ENCODE measurements at regions not wholly inside any gene's neighbourhood (a gene's known extent, or its start where the extent isn't known, plus 50 kb on each side); places are given as distances from the start of the nearest gene placed in this dataset.

GRCh38 chr9:93801120-93801519, 154.0 kb downstream of the BARX1 start:
- Histone ChIP-seq H3K27me3 (no peaks in the 10 kb centered on the region), H3K36me3 (no peaks in the 10 kb centered on the region), H3K9me3 (peaks cover 0 to 3% (median 0%) of the 10 kb centered on the region in 4 donors), H3K4me1 (no peaks in the 10 kb centered on the region), H3K4me3 (no peak overlapping the region), H3K27ac (no peak overlapping the region)
- peak in 1 of 2 donors; percentile 12 for DNase-seq
- WGBS, 2 donors, result 63% methylated on average over 4 of the region's 4 CpGs; no CpG with 5 or more reads in 1 of the 2 donors
- TF ChIP-seq POLR2AphosphoS5 (IDR thresholded peaks at IDR 0.05) (no peak), POLR2A (IDR thresholded peaks at IDR 0.05) (no peak), CTCF (IDR thresholded peaks at IDR 0.05) (no peak), EP300 (IDR thresholded peaks at IDR 0.05) (no peak)
- no peak for ATAC-seq (ENCODE audit: low FRiP score in 2 of 2)

- Histone ChIP-seq H3K27me3 (no peaks in the 10 kb centered on the region), H3K27ac (no peak overlapping the region), H3K36me3 (no peaks in the 10 kb centered on the region), H3K4me1 (no peaks in the 10 kb centered on the region), H3K9me3 (peaks cover 0 to 4% (median 0%) of the 10 kb centered on the region in 4 donors), H3K4me3 (no peak overlapping the region)
- no peak for TF ChIP-seq CTCF (IDR thresholded peaks at IDR 0.05)
- no peak for TF ChIP-seq EP300 (IDR thresholded peaks at IDR 0.05)
- no peak for TF ChIP-seq POLR2A (IDR thresholded peaks at IDR 0.05)
- TF ChIP-seq POLR2AphosphoS5 (IDR thresholded peaks at IDR 0.05), result no peak
- ATAC-seq (ENCODE audit: low FRiP score in 2 of 2) (no peak), DNase-seq (no peak)
- 92 to 100% methylated on average over 1 of the region's 1 CpG for WGBS, 2 donors
These were observed 162.8 kb downstream of the BARX1 start for GRCh38 chr9:93792358-93792757.

- TF ChIP-seq EP300 (IDR thresholded peaks at IDR 0.05), result no peak
- TF ChIP-seq CTCF (IDR thresholded peaks at IDR 0.05), result no peak
- no peak for TF ChIP-seq POLR2AphosphoS5 (IDR thresholded peaks at IDR 0.05)
- TF ChIP-seq POLR2A (IDR thresholded peaks at IDR 0.05), result no peak
- Histone ChIP-seq H3K4me3 (no peak overlapping the region), H3K27ac (no peak overlapping the region), H3K9me3 (peaks cover 0 to 4% (median 1%) of the 10 kb centered on the region in 4 donors), H3K4me1 (no peaks in the 10 kb centered on the region), H3K36me3 (no peaks in the 10 kb centered on the region), H3K27me3 (no peaks in the 10 kb centered on the region)
- WGBS, 2 donors, result 84 to 86% methylated on average over 2 of the region's 2 CpGs
- DNase-seq (no peak), ATAC-seq (ENCODE audit: low FRiP score in 2 of 2) (no peak)
These were observed 169.0 kb downstream of the BARX1 start for GRCh38 chr9:93786204-93786603.

DNA sequence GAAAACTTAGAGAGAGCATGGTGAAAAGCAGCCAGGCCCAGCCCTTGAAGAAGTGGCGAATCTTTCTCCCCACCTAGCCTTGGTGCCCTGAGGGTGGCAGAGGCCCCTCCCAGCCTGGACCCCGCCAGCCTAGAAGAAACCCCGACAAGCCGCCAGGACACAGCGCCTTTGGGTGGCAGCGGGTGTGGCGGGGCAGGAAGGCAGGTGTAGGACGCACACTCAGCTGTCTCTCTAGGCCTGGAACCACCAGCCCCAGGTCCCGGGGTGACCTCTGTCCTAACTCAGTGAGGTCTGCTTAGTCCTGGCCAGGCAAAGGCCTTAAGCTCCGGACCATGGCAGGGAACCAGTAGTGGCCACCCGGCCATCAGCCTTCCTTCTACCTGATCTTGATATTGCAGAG, 178.3 kb downstream of the BARX1 start:
- no peak overlapping the region for H3K27ac ChIP-seq
- TF ChIP-seq POLR2A (IDR thresholded peaks at IDR 0.05) (no peak), EP300 (IDR thresholded peaks at IDR 0.05) (no peak), CTCF (IDR thresholded peaks at IDR 0.05) (no peak), POLR2AphosphoS5 (IDR thresholded peaks at IDR 0.05) (no peak)
- ATAC-seq (ENCODE audit: low FRiP score in 2 of 2) (no peak), DNase-seq (peak in 1 of 2 donors; percentile 39)
- no peaks in the 10 kb centered on the region for H3K27me3 ChIP-seq
- 91 to 94% methylated on average over 4 to 11 of the region's 11 CpGs for WGBS, 2 donors
- H3K36me3 ChIP-seq, result no peaks in the 10 kb centered on the region
- H3K4me3 ChIP-seq, result no peak overlapping the region
- H3K4me1 ChIP-seq, result no peaks in the 10 kb centered on the region
- no peaks in the 10 kb centered on the region for H3K9me3 ChIP-seq

- Histone ChIP-seq H3K36me3 (no peaks in the 10 kb centered on the region), H3K4me3 (no peak overlapping the region), H3K9me3 (no peaks in the 10 kb centered on the region), H3K27ac (no peak overlapping the region), H3K4me1 (no peaks in the 10 kb centered on the region), H3K27me3 (no peaks in the 10 kb centered on the region)
- DNase-seq, result no peak
- 73 to 80% methylated on average over 1 of the region's 1 CpG for WGBS, 2 donors
- no peak for ATAC-seq (ENCODE audit: low FRiP score in 2 of 2)
- no peak for TF ChIP-seq CTCF (IDR thresholded peaks at IDR 0.05)
- TF ChIP-seq EP300 (IDR thresholded peaks at IDR 0.05), result no peak
- no peak for TF ChIP-seq POLR2A (IDR thresholded peaks at IDR 0.05)
- no peak for TF ChIP-seq POLR2AphosphoS5 (IDR thresholded peaks at IDR 0.05)
These were observed 178.9 kb downstream of the BARX1 start for GRCh38 chr9:93776256-93776655.

All from upper lobe of left lung (tissue), 6 donors.